Trophoblast cell (in vitro differentiated cells and primary cell): ENCODE measurements at regions not wholly inside any gene's neighbourhood (a gene's known extent, or its start where the extent isn't known, plus 50 kb on each side); places are given as distances from the start of the nearest gene placed in this dataset.

Experiments
- DNase-seq, 2 donors: peaks; one replicate each; pipeline ENCODE4 v3.0.0-alpha.2; 2016
- H2AFZ ChIP-seq: 2 replicates; pipeline ENCODE4 v1.6.1; 2013; ENCODE audit warnings: low read length, moderate library complexity, mild to moderate bottlenecking; ENCODE audit not compliant: insufficient read depth, poor library complexity
- H2AK5ac ChIP-seq: 2 replicates; pipeline ENCODE4 v1.6.1; 2013; ENCODE audit warnings: mild to moderate bottlenecking, low read length
- H2BK120ac ChIP-seq: 2 replicates; pipeline ENCODE4 v1.6.1; 2013; ENCODE audit warnings: low read length, mild to moderate bottlenecking, moderate library complexity; ENCODE audit not compliant: insufficient read depth, poor library complexity
- H2BK12ac ChIP-seq: 2 replicates; pipeline ENCODE4 v1.6.1; 2013; ENCODE audit warnings: mild to moderate bottlenecking, low read length, moderate library complexity
- H2BK5ac ChIP-seq: 2 replicates; pipeline ENCODE4 v1.6.1; 2013; ENCODE audit warnings: low read length, low read depth, moderate library complexity, mild to moderate bottlenecking; ENCODE audit not compliant: poor library complexity
- H3K14ac ChIP-seq: 2 replicates; pipeline ENCODE4 v1.6.1; 2013; ENCODE audit warnings: mild to moderate bottlenecking, low read length
- H3K18ac ChIP-seq: 2 replicates; pipeline ENCODE4 v1.6.1; 2013; ENCODE audit warnings: mild to moderate bottlenecking, low read length
- H3K23ac ChIP-seq: 2 replicates; pipeline ENCODE4 v1.6.1; 2013; ENCODE audit warnings: low read length
- H3K27ac ChIP-seq: 2 replicates; pipeline ENCODE4 v1.5.1; 2013; ENCODE audit warnings: low read depth, mild to moderate bottlenecking, inconsistent platforms, low read length, moderate library complexity
- H3K27me3 ChIP-seq: 2 replicates; pipeline ENCODE4 v1.6.1; 2013; ENCODE audit warnings: inconsistent platforms, mild to moderate bottlenecking, low read length, moderate library complexity; ENCODE audit not compliant: insufficient read depth
- H3K36me3 ChIP-seq, 2 experiments: 1 replicate in 1 of 2; 2 replicates in 1 of 2; pipeline ENCODE4 v1.6.1; 2013; ENCODE audit warnings: low read length in 2 of 2, mild to moderate bottlenecking in 2 of 2, moderate library complexity in 1 of 2; ENCODE audit not compliant: insufficient read depth in 2 of 2, control insufficient read depth in 1 of 2
- H3K4ac ChIP-seq: 2 replicates; pipeline ENCODE4 v1.6.1; 2013; ENCODE audit warnings: low read depth, mild to moderate bottlenecking, low read length, moderate library complexity
- H3K4me1 ChIP-seq, 2 experiments: 1 replicate in 1 of 2; 2 replicates in 1 of 2; pipeline ENCODE4 v1.6.1; 2013; ENCODE audit warnings: low read length in 2 of 2, mild to moderate bottlenecking in 2 of 2, moderate library complexity in 1 of 2; ENCODE audit not compliant: insufficient read depth in 2 of 2, control insufficient read depth in 1 of 2
- H3K4me2 ChIP-seq: 2 replicates; pipeline ENCODE4 v1.6.1; 2013; ENCODE audit warnings: inconsistent platforms, mild to moderate bottlenecking, low read length, moderate library complexity
- H3K4me3 ChIP-seq: 2 replicates; pipeline ENCODE4 v1.5.1; 2013; ENCODE audit warnings: mild to moderate bottlenecking, low read depth, low read length, inconsistent platforms
- H3K79me1 ChIP-seq: one replicate; pipeline ENCODE4 v1.6.1; 2013; ENCODE audit warnings: low read length
- H3K79me2 ChIP-seq: 2 replicates; pipeline ENCODE4 v1.6.1; 2013; ENCODE audit warnings: low read length, mild to moderate bottlenecking; ENCODE audit not compliant: control insufficient read depth, insufficient read depth, poor library complexity
- H3K9ac ChIP-seq: 2 replicates; pipeline ENCODE4 v1.6.1; 2013; ENCODE audit warnings: mild to moderate bottlenecking, low read length
- H3K9me3 ChIP-seq: 2 replicates; pipeline ENCODE4 v1.6.1; 2013; ENCODE audit warnings: low read depth, mild to moderate bottlenecking, control low read depth, inconsistent platforms, low read length; ENCODE audit not compliant: insufficient read depth
- H4K12ac ChIP-seq: 2 replicates; pipeline ENCODE4 v1.6.1; 2013; ENCODE audit warnings: low read depth, mild to moderate bottlenecking, low read length, moderate library complexity
- H4K8ac ChIP-seq: 2 replicates; pipeline ENCODE4 v1.6.1; 2013; ENCODE audit warnings: low read depth, mild to moderate bottlenecking, low read length, moderate library complexity
- H4K91ac ChIP-seq: one replicate; pipeline ENCODE4 v1.6.1; 2013; ENCODE audit warnings: low read depth, mild to moderate bottlenecking, low read length, moderate library complexity
- WGBS: extraction: QIAGEN DNeasy Blood & Tissue Kit; methylation state at CpG from one replicate; pipeline ENCODE4 v1.1.7; 2013; ENCODE audit warnings: missing lambda C conversion rate; ENCODE audit not compliant: insufficient read length, insufficient coverage; ENCODE audit errors: extremely low coverage; 5-methylcytosine and 5-hydroxymethylcytosine counted together

DNA sequence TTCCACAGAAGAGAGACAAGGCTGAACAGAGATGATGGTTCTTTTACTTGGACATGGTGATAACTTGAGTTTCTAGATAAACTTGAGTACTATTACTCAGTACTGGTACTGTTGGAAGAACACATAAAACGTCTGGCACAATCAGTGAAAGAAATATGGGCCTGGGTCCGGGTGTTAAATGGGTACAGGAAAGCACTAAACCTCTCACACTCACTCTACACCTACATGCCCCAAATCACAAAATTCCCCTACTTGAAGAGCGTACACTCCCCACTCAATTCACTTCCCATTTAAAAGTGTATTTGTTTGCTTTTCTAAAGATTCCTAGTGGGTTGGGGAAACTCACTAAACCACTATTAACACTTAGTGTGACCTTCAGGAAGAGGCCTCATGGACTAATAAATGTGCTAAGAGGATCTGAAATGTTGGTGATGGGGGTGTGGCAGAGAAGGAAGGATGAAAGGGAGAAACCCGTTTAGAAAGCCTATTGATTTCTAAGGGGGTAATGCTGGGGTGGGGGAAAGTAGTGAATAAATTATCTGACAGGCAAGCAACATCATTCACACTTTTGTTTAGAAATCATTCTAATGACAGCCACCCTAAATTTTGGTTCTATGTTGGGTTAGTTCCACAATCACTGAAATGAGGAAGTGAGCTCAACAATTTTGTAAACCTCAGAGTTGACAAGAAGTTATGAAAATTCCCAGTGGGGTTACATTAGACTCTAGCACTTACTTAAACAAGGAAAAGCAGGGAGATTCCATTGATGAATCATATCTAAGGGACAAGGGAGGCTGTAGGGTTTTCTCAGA lies 222.6 kb upstream of the MARCKS start:
- Histone ChIP-seq H3K4me3 (no peak overlapping the region), H4K12ac (no peak overlapping the region), H3K79me2 (no peaks in the 10 kb centered on the region), H3K36me3 (no peaks in the 10 kb centered on the region), H2BK12ac (no peak overlapping the region), H3K4me2 (no peak overlapping the region), H3K4me1 (peaks cover 0 to 5% of the 10 kb centered on the region in 2 experiments), H2AFZ (no peak overlapping the region), H4K8ac (no peak overlapping the region), H3K18ac (no peak overlapping the region), H3K27me3 (no peaks in the 10 kb centered on the region), H3K27ac (peak overlapping the region; percentile 52), H2AK5ac (no peak overlapping the region), H3K9ac (no peak overlapping the region), H2BK120ac (no peak overlapping the region), H2BK5ac (no peak overlapping the region), H3K23ac (no peak overlapping the region), H3K14ac (no peak overlapping the region), H3K79me1 (peaks cover 6% of the 10 kb centered on the region), H4K91ac (no peak overlapping the region), H3K4ac (no peak overlapping the region), H3K9me3 (no peaks in the 10 kb centered on the region)
- DNase-seq = peak in 1 of 2 donors; percentile 12
- WGBS = no CpG with 5 or more reads among the region's 4 CpGs

GRCh38 chr6:113635222-113635986 lies 221.7 kb upstream of the MARCKS start:
- Histone ChIP-seq H4K8ac (no peak overlapping the region), H3K79me1 (peaks cover 6% of the 10 kb centered on the region), H4K12ac (no peak overlapping the region), H3K4me3 (no peak overlapping the region), H3K14ac (no peak overlapping the region), H2BK120ac (no peak overlapping the region), H3K27me3 (no peaks in the 10 kb centered on the region), H3K36me3 (no peaks in the 10 kb centered on the region), H3K4me2 (no peak overlapping the region), H3K79me2 (no peaks in the 10 kb centered on the region), H3K4me1 (peaks cover 0 to 5% of the 10 kb centered on the region in 2 experiments), H3K9ac (no peak overlapping the region), H2AFZ (no peak overlapping the region), H3K18ac (no peak overlapping the region), H2BK12ac (peak overlapping the region; percentile 76), H2AK5ac (no peak overlapping the region), H3K9me3 (no peaks in the 10 kb centered on the region), H3K4ac (no peak overlapping the region), H4K91ac (no peak overlapping the region), H3K23ac (no peak overlapping the region), H3K27ac (no peak overlapping the region), H2BK5ac (no peak overlapping the region)
- WGBS = no CpG with 5 or more reads among the region's 1 CpG
- DNase-seq = peak; percentile 88 to 93

DNA sequence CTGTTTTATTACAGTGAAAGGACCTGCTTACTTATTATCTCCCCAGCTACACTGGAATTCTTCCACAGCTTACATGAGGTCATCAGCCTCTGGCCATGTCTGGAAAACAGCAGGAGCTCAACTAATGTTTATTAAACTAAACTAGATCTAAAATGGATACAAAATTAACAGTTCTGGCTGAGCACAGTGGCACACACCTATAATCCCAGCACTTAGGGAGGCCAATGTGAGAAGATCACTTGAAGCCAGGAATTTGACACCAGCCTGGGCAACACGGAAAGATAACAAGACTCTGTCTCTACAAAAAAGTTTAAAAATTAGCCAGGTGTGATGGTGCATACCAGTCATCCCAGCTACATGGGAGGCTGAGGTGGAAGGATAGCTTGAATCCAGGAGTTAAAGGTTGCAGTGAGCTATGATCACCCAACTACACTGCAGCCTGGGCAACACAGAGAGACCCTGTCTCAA lies 220.8 kb upstream of the MARCKS start:
- Histone ChIP-seq H3K9me3 (no peaks in the 10 kb centered on the region), H3K4me1 (peaks cover 0 to 2% of the 10 kb centered on the region in 2 experiments), H3K9ac (no peak overlapping the region), H3K27me3 (no peaks in the 10 kb centered on the region), H3K18ac (no peak overlapping the region), H3K36me3 (no peaks in the 10 kb centered on the region), H2BK5ac (no peak overlapping the region), H2BK120ac (no peak overlapping the region), H3K4ac (no peak overlapping the region), H3K23ac (no peak overlapping the region), H4K12ac (no peak overlapping the region), H3K4me2 (no peak overlapping the region), H3K14ac (no peak overlapping the region), H3K27ac (no peak overlapping the region), H2BK12ac (no peak overlapping the region), H2AFZ (no peak overlapping the region), H4K91ac (no peak overlapping the region), H2AK5ac (no peak overlapping the region), H4K8ac (no peak overlapping the region), H3K79me1 (peaks cover 4% of the 10 kb centered on the region), H3K79me2 (no peaks in the 10 kb centered on the region), H3K4me3 (no peak overlapping the region)
- no CpG with 5 or more reads among the region's 1 CpG for WGBS
- peak; percentile 50 to 66 for DNase-seq

- no peak overlapping the region for H4K8ac ChIP-seq
- H4K91ac ChIP-seq = no peak overlapping the region
- H3K18ac ChIP-seq = no peak overlapping the region
- no peak overlapping the region for H3K4me3 ChIP-seq
- H3K27ac ChIP-seq = no peak overlapping the region
- H3K27me3 ChIP-seq = no peaks in the 10 kb centered on the region
- no peak overlapping the region for H3K4me2 ChIP-seq
- H3K4me1 ChIP-seq = peaks cover under 1 to 5% of the 10 kb centered on the region in 2 experiments
- no peak overlapping the region for H3K23ac ChIP-seq
- no peaks in the 10 kb centered on the region for H3K9me3 ChIP-seq
- H2BK12ac ChIP-seq = no peak overlapping the region
- H3K14ac ChIP-seq = no peak overlapping the region
- H3K9ac ChIP-seq = no peak overlapping the region
- H4K12ac ChIP-seq = no peak overlapping the region
- H2BK5ac ChIP-seq = no peak overlapping the region
- H2AK5ac ChIP-seq = no peak overlapping the region
- H2AFZ ChIP-seq = no peak overlapping the region
- no peaks in the 10 kb centered on the region for H3K79me1 ChIP-seq
- no peak for DNase-seq
- no peaks in the 10 kb centered on the region for H3K36me3 ChIP-seq
- no peaks in the 10 kb centered on the region for H3K79me2 ChIP-seq
- no peak overlapping the region for H2BK120ac ChIP-seq
- H3K4ac ChIP-seq = no peak overlapping the region
Measured at GRCh38 chr6:113640051-113640450, 217.1 kb upstream of the MARCKS start.
